GM18502 (cell line): ENCODE measurements at regions not wholly inside any gene's neighbourhood (a gene's known extent, or its start where the extent isn't known, plus 50 kb on each side); places are given as distances from the start of the nearest gene placed in this dataset.
"Not testable (repeated sequence)": the region's sequence is repeated elsewhere in the genome, so short reads cannot be mapped to it uniquely, and the experiment has no call there.

Experiments
- ATAC-seq: cut with Tn5 transposase; IDR thresholded peaks from one replicate; pipeline ENCODE4 v1.9.1; 2021; ENCODE audit warnings: mild to moderate bottlenecking; ENCODE audit not compliant: unreplicated experiment, poor library complexity

DNA sequence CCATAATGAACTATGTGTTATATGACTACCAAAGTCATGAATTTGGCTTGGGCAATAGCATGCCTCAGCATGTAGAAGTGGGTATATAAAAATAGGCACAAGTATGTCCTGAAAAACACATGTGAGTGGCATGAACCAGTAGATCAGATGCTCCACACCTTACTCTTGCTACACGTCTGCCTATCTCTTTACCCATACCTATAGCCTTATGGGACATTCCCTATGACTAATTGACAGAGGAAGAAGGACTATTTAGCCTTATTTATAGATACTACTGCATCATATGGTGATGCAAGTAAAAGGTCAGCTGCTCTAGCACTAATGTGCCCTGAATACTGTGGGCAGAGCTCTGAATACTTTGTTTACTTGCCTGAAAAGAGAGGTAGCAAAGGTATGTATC is 81.0 kb upstream of the ZPLD1 start:
- peak; percentile 48 for ATAC-seq

DNA sequence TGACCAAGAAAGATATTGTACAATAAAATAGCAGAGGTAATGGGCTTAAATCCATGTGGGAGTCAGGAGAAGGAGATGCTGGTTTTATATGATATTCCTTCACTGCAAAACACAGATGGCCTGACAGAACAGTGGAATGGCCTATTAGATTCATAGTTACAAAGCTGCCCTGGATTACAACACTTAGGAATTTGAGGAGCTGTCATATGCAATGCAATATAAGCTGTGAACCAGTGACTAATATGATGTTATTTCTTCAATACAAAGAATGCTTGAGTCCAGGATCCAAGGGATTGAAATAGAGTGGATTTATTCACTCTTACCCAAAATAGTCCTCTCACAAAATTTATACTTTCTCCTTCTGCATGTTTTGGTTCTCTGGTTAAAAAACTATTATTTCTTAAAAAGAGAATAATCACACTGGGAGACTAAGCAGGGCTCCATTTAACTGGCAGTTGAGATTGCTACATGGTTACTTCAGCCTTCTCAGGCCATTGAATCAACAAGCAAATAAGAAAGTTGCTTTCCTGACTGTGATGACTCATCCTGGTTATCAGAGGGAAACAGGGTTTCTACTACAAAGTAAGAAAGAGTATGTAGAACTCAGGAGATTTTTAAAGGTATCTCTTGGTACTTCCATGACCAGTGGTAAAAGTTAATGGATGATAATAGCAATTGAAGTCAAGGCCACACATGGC is 79.8 kb upstream of the ZPLD1 start:
- no peak for ATAC-seq

DNA sequence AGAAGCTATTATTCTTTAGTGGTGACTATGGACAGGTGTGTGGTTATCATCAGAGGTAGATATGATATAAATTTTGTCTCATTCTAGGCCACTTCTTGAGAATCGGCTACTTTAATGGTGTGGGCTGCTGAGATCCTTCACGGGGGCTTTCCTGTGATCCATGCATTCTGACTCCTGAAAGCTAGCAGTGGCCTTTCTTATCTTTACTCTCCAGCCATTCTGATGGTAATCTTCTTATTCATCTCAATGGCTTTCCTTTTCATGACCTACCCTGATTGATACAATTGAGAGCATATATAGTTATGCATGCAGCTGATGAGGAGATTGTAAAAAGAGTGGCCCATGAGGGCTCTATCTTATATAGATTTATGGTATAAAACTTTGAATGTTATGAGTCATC is 78.3 kb upstream of the ZPLD1 start:
- no peak for ATAC-seq

DNA sequence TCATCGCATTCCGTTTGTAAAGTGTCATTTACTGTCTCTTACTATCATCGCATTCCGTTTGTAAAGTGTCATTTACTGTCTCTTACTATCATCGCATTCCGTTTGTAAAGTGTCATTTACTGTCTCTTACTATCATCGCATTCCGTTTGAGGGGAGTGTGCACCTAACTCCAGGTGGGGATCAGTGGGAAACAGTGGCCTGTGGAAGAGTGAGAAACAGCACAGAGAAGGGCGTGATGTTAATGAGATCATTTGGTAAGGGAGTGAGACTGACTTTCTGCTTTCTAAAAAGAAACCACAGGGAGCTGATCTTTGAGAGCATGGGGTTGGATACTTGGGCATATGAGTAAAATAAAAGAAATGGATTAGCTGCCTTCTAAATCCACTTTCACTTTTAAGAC is 77.5 kb upstream of the ZPLD1 start:
- ATAC-seq = not testable (repeated sequence)

DNA sequence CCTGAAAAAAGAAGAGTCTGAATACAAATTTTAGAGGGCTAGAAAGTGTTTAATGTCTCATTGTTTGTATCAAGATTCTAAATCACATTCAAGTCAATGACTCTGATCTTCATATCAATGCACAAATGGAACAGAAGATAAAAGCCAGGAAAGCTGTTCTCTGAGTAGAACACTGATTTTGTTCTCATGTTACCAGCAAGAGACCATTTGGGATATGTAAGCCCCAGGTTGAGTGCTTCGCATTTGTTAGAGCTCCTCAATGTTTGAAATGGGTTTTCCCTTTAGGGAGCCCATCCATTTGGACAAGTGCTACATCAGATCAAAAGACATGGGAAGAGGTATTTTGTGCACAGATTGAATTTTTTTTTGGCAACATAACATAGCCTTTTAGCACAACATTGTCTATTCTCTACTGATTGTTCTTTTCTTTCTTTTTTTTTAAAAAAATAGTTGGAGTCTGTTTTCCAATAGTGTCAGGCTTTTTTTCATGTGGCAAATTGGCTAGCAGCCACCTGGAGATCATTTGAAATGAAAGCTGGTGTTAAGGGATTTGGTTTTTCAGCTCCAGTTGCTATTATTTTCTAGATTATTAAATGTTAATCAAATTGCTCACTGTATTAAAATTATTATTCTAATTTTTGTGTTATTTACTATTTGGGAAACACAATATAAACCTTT is 74.5 kb upstream of the ZPLD1 start:
- no peak for ATAC-seq

DNA sequence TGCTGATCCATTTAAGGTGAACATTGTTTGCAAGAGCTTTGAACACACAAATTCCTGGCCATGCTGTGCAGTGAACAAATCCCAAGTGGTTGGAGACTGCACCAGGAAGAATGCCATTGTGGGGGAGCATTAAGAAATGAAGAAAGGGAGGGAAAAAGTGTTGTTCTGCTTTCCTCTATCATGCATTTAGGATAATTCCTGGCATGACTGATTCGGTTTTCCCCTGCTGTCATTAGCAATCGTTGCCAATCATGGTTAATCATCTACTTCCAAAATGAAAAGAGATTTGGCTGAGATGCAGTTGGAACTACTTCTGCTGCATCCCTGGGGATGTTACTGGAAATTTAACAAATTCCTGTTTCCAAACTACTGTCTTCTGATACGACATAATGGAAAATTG is 73.7 kb upstream of the ZPLD1 start:
- no peak for ATAC-seq

DNA sequence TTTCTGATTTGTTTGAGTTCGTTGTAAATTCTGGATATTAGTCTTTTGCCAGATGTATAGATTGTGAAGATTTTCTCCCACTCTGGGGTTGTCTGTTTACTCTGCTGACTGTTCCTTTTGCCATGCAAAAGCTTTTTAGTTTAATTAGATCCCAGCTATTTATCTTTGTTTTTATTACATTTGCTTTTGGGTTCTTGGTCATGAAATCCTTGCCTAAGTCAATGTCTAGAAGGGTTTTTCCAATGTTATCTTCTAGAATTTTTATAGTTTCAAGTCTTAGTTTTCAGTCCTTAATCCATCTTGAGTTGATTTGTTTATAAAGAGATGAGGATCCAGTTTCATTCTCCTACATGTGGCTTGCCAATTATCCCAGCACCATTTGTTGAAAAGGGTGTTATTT is 68.7 kb upstream of the ZPLD1 start:
- ATAC-seq = not testable (repeated sequence)

DNA sequence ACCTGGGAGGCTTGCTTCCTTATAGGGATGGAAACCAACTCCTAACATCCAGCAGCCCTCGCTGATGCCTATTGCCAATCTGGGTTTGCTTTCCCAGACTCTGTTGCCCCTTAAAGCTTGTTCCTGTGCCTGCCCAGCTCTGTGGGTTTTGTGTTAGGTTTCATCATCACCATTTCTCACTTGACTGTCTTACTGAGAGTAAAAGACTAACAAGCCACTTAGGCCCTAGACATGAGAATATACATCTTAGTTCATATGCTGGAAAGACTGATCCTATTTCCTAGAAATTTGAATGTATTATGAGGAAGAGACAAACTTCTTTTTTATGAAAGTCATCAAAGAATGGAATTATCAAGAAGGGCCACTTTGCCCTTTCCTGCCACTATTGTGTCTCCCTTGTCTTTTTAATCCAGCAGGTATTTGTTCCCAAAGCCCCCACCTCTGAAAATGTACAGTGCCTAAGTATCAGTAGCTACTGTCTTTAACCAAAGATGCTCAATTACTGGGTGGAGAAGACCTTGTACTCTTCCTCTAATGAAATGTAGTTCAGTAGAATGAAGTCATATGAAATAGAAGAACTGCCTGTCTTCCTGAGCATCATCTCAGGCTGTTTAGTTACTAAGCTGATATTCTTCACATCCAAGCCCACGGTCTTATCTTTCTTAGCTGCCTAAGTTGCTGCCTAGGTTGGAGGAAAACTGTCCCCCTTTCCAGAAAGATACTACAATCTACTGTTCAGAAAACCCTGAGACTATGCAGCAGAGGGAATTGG is 59.8 kb upstream of the ZPLD1 start:
- no peak for ATAC-seq

DNA sequence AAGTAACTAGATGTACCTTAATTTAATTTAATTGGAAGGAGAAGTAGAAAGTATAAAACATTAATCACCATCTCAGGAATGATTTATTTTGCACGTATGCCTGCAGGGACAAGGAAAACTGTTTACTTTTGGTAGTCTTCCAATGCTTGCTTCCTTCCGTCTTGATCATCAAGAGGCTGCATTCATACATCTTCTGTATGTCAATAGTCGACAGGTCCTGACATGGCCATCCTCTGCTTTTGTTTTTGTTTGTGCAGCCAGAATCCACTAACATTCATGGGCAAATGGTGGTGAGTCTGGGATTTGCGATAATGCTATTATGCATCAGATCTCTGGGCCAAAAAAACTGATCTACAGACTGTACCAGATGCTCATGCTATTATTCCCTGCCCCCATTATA is 56.6 kb upstream of the ZPLD1 start:
- ATAC-seq = no peak

DNA sequence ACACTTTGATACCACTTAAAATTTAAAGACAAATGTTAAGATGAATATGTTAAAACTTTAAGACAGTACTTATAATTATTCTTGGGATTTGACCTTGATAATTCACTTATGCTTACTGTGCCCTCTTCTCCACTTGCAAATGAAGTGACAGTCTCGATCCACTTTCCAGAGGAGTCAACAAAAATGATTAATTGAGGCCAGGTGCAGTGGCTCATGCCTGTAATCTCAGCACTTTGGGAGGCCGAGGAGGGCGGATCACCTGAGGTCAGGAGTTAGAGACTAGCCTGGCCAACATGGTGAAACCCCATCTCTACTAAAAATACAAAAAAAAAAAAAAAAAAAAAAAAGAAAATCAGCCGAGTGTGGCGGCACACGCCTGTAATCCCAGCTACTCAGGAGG is 52.6 kb upstream of the ZPLD1 start:
- not testable (repeated sequence) for ATAC-seq
